A673 (cell line): ENCODE measurements at regions not wholly inside any gene's neighbourhood (a gene's known extent, or its start where the extent isn't known, plus 50 kb on each side); places are given as distances from the start of the nearest gene placed in this dataset.

ENCODE experiments used
- EZH2 ChIP-seq: fragments of 200-600 bp; sonication (generic); IDR thresholded peaks from 2 replicates; pipeline ENCODE4 v1.6.1; 2017; ENCODE audit warnings: borderline replicate concordance, low read depth, mild to moderate bottlenecking, mixed read lengths, antibody characterized with exemption, low read length; ENCODE audit not compliant: poor library complexity, severe bottlenecking
- TF ChIP-seq, protein P1 (sequence below): fragments of 300-800, 200-600 bp; sonication (generic); conservative IDR thresholded peaks from 2 replicates; pipeline ENCODE4 v1.5.1; 2017; ENCODE audit warnings: low read depth, mild to moderate bottlenecking, antibody characterized with exemption, low read length, moderate library complexity, mixed read lengths

DNA sequence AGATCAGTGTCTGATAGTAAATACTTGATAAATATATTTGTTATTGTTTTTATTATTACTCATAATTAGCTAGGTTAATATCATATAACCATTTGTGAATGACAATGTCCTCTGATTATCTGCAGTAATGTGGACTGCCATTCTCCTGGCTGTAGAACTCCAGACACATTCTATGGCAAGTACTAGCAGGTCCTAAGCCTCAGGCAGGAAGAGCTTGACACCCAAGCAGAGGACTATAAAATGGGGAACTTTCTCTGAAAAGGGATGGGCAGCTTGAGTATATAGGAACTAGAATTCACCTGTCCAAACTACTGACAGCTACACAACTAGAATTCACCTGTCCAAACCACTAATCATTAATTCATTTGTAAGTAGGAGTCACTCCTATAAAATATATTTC, 649.4 kb downstream of the CPS1 start:
- TF ChIP-seq, protein P1, sequence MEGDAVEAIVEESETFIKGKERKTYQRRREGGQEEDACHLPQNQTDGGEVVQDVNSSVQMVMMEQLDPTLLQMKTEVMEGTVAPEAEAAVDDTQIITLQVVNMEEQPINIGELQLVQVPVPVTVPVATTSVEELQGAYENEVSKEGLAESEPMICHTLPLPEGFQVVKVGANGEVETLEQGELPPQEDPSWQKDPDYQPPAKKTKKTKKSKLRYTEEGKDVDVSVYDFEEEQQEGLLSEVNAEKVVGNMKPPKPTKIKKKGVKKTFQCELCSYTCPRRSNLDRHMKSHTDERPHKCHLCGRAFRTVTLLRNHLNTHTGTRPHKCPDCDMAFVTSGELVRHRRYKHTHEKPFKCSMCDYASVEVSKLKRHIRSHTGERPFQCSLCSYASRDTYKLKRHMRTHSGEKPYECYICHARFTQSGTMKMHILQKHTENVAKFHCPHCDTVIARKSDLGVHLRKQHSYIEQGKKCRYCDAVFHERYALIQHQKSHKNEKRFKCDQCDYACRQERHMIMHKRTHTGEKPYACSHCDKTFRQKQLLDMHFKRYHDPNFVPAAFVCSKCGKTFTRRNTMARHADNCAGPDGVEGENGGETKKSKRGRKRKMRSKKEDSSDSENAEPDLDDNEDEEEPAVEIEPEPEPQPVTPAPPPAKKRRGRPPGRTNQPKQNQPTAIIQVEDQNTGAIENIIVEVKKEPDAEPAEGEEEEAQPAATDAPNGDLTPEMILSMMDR, result no peak
- TF ChIP-seq EZH2, result no peak
